ENCODE measurements at regions not wholly inside any gene's neighbourhood (a gene's known extent, or its start where the extent isn't known, plus 50 kb on each side); places are given as distances from the start of the nearest gene placed in this dataset.

- DNase-seq = no peak
- H3K27me3 ChIP-seq = no peaks in the 10 kb centered on the region
- no peaks in the 10 kb centered on the region for H3K9me3 ChIP-seq
- no peak overlapping the region for H3K4me3 ChIP-seq
- no peaks in the 10 kb centered on the region for H3K36me3 ChIP-seq
Measured at GRCh38 chr15:100783291-100783690, 96.3 kb upstream of the ALDH1A3 start.

- Histone ChIP-seq H3K27me3 (no peaks in the 10 kb centered on the region), H3K36me3 (no peaks in the 10 kb centered on the region), H3K4me3 (no peak overlapping the region), H3K9me3 (no peaks in the 10 kb centered on the region)
- no peak for DNase-seq
Measured at GRCh38 chr15:100783760-100784492, 95.7 kb upstream of the ALDH1A3 start.

GRCh38 chr15:100784493-100785180, 95.0 kb upstream of the ALDH1A3 start:
- Histone ChIP-seq H3K27me3 (no peaks in the 10 kb centered on the region), H3K4me3 (no peak overlapping the region), H3K36me3 (no peaks in the 10 kb centered on the region), H3K9me3 (no peaks in the 10 kb centered on the region)
- no peak for DNase-seq

GRCh38 chr15:100785181-100786138, 94.2 kb upstream of the ALDH1A3 start:
- H3K36me3 ChIP-seq = no peaks in the 10 kb centered on the region
- H3K4me3 ChIP-seq = no peak overlapping the region
- H3K9me3 ChIP-seq = no peaks in the 10 kb centered on the region
- no peak for DNase-seq
- no peaks in the 10 kb centered on the region for H3K27me3 ChIP-seq

GRCh38 chr15:100786139-100786531, 93.5 kb upstream of the ALDH1A3 start:
- Histone ChIP-seq H3K9me3 (no peaks in the 10 kb centered on the region), H3K4me3 (no peak overlapping the region), H3K36me3 (no peaks in the 10 kb centered on the region), H3K27me3 (no peaks in the 10 kb centered on the region)
- DNase-seq = no peak

- DNase-seq = no peak
- Histone ChIP-seq H3K27me3 (no peaks in the 10 kb centered on the region), H3K36me3 (no peaks in the 10 kb centered on the region), H3K4me3 (no peak overlapping the region), H3K9me3 (no peaks in the 10 kb centered on the region)
Measured at GRCh38 chr15:100786901-100787566, 92.6 kb upstream of the ALDH1A3 start.

- no peak for DNase-seq
- Histone ChIP-seq H3K4me3 (no peak overlapping the region), H3K27me3 (no peaks in the 10 kb centered on the region), H3K9me3 (no peaks in the 10 kb centered on the region), H3K36me3 (no peaks in the 10 kb centered on the region)
Measured at GRCh38 chr15:100787567-100788417, 91.8 kb upstream of the ALDH1A3 start.

- H3K9me3 ChIP-seq = no peaks in the 10 kb centered on the region
- H3K27me3 ChIP-seq = no peaks in the 10 kb centered on the region
- no peaks in the 10 kb centered on the region for H3K36me3 ChIP-seq
- DNase-seq = no peak
- no peak overlapping the region for H3K4me3 ChIP-seq
Measured at GRCh38 chr15:100788418-100789105, 91.1 kb upstream of the ALDH1A3 start.

- Histone ChIP-seq H3K4me3 (no peak overlapping the region), H3K9me3 (peaks cover 7% of the 10 kb centered on the region), H3K27me3 (no peaks in the 10 kb centered on the region), H3K36me3 (no peaks in the 10 kb centered on the region)
- no peak for DNase-seq
Measured at GRCh38 chr15:100790786-100791265, 88.8 kb upstream of the ALDH1A3 start.

GRCh38 chr15:100794008-100794407, 85.6 kb upstream of the ALDH1A3 start:
- H3K27me3 ChIP-seq = no peaks in the 10 kb centered on the region
- H3K4me3 ChIP-seq = no peak overlapping the region
- peaks cover 7% of the 10 kb centered on the region for H3K9me3 ChIP-seq
- no peaks in the 10 kb centered on the region for H3K36me3 ChIP-seq
- DNase-seq = no peak

GRCh38 chr15:100801256-100801900, 78.3 kb upstream of the ALDH1A3 start:
- no peaks in the 10 kb centered on the region for H3K27me3 ChIP-seq
- DNase-seq = no peak
- H3K9me3 ChIP-seq = peaks cover 5% of the 10 kb centered on the region; the same call in 1 of the 2 replicates
- H3K36me3 ChIP-seq = no peaks in the 10 kb centered on the region
- no peak overlapping the region for H3K4me3 ChIP-seq

GRCh38 chr15:100802421-100803170, 77.0 kb upstream of the ALDH1A3 start:
- no peaks in the 10 kb centered on the region for H3K36me3 ChIP-seq
- H3K9me3 ChIP-seq = peaks cover 11% of the 10 kb centered on the region
- H3K27me3 ChIP-seq = no peaks in the 10 kb centered on the region
- no peak for DNase-seq
- no peak overlapping the region for H3K4me3 ChIP-seq

- no peak overlapping the region for H3K4me3 ChIP-seq
- DNase-seq = no peak
- H3K27me3 ChIP-seq = no peaks in the 10 kb centered on the region
- H3K36me3 ChIP-seq = no peaks in the 10 kb centered on the region
- H3K9me3 ChIP-seq = peaks cover 16% of the 10 kb centered on the region
Measured at GRCh38 chr15:100803171-100803440, 76.5 kb upstream of the ALDH1A3 start.

- Histone ChIP-seq H3K27me3 (no peaks in the 10 kb centered on the region), H3K4me3 (no peak overlapping the region), H3K9me3 (peaks cover 24% of the 10 kb centered on the region), H3K36me3 (no peaks in the 10 kb centered on the region)
- no peak for DNase-seq
Measured at GRCh38 chr15:100806157-100806556, 73.5 kb upstream of the ALDH1A3 start.
